ENCODE measurements at regions not wholly inside any gene's neighbourhood (a gene's known extent, or its start where the extent isn't known, plus 50 kb on each side); places are given as distances from the start of the nearest gene placed in this dataset.

- TF ChIP-seq PHF8 (conservative IDR thresholded peaks at IDR 0.05; ENCODE audit: low read depth, low read length) (no peak), SP1 (IDR thresholded peaks at IDR 0.05; ENCODE audit: low read depth, low read length) (no peak), HDAC6 (IDR thresholded peaks at IDR 0.05; ENCODE audit: low read depth, low read length) (no peak)
These were observed 277.6 kb downstream of the ADGRD1 start (continued) for GRCh38 chr12:131231032-131231980.

All from H1 (cell line).